D721Med (cell line): ENCODE measurements at regions not wholly inside any gene's neighbourhood (a gene's known extent, or its start where the extent isn't known, plus 50 kb on each side); places are given as distances from the start of the nearest gene placed in this dataset.

ENCODE experiments used
- DNase-seq: peaks from one replicate; pipeline ENCODE4 v3.0.0; 2011; ENCODE audit warnings: low spot score; ENCODE audit not compliant: insufficient read length
- FAIRE-seq: peaks from 2 replicates; lab custom pipeline; 2011; peaks lifted over from hg19 to GRCh38; lab: Jason Lieb, UNC
- CTCF ChIP-seq: IDR thresholded peaks from 2 replicates; pipeline ENCODE4 v1.5.1; 2012; ENCODE audit warnings: mild to moderate bottlenecking, control low read depth; ENCODE audit not compliant: insufficient read depth; ENCODE audit errors: missing control alignments

GRCh38 chr9:86775718-86776117, 171.6 kb downstream of the GAS1 start:
- DNase-seq (no peak), FAIRE-seq (no peak)
- TF ChIP-seq CTCF = no peak

- TF ChIP-seq CTCF = no peak
Observed at GRCh38 chr9:86774116-86774515, 173.2 kb downstream of the GAS1 start.

GRCh38 chr9:86773422-86773945, 173.8 kb downstream of the GAS1 start:
- DNase-seq = no peak
- FAIRE-seq = no peak
- no peak for TF ChIP-seq CTCF

More at GRCh38 chr9:86774116-86774515, 173.2 kb downstream of the GAS1 start:
- FAIRE-seq (no peak), DNase-seq (no peak)

GRCh38 chr9:86772635-86772993, 174.7 kb downstream of the GAS1 start:
- no peak for FAIRE-seq
- no peak for DNase-seq
- TF ChIP-seq CTCF = no peak

- DNase-seq (no peak), FAIRE-seq (no peak)
- TF ChIP-seq CTCF = no peak
Observed at GRCh38 chr9:86771941-86772634, 175.2 kb downstream of the GAS1 start.

- no peak for FAIRE-seq
- DNase-seq = no peak
- TF ChIP-seq CTCF = no peak
Observed at GRCh38 chr9:86771420-86771819, 175.9 kb downstream of the GAS1 start.

GRCh38 chr9:86768709-86769108, 178.6 kb downstream of the GAS1 start:
- TF ChIP-seq CTCF = no peak
- no peak for DNase-seq
- FAIRE-seq = no peak
